Kidney (tissue), 13 donors: ENCODE measurements at regions not wholly inside any gene's neighbourhood (a gene's known extent, or its start where the extent isn't known, plus 50 kb on each side); places are given as distances from the start of the nearest gene placed in this dataset.

Source experiments
- DNase-seq, 5 donors: peaks; one replicate each; pipeline ENCODE4 v3.0.0-alpha.2; 2013 to 2020
- FAIRE-seq: peaks from 2 replicates; lab custom pipeline; 2012; peaks lifted over from hg19 to GRCh38; lab: Jason Lieb, UNC
- H3K27ac ChIP-seq, 2 donors: one replicate each; pipeline ENCODE4 v1.7.0; 2013; ENCODE audit warnings: low read depth in 2 of 2, low read length in 2 of 2, inconsistent platforms in 1 of 2
- H3K27me3 ChIP-seq: one replicate; pipeline ENCODE4 v1.7.1; 2013; ENCODE audit warnings: low read length, inconsistent platforms; ENCODE audit not compliant: control insufficient read depth, insufficient read depth
- H3K36me3 ChIP-seq, 3 donors: one replicate each; pipeline versions ENCODE4 v1.7.0 to v1.7.1; 2013; ENCODE audit warnings: low read length in 3 of 3, control low read depth in 1 of 3, inconsistent platforms in 1 of 3; ENCODE audit not compliant: insufficient read depth in 3 of 3, control insufficient read depth in 2 of 3
- H3K4me1 ChIP-seq, 3 donors: one replicate each; pipeline versions ENCODE4 v1.7.0 to v1.7.1; 2013; ENCODE audit warnings: low read length in 3 of 3, inconsistent platforms in 1 of 3, low read depth in 1 of 3; ENCODE audit not compliant: control insufficient read depth in 2 of 3, insufficient read depth in 2 of 3
- H3K4me3 ChIP-seq, 3 donors: one replicate each; pipeline versions ENCODE4 v1.7.0 to v1.8.1; 2013; ENCODE audit warnings: low read length in 3 of 3, control low read depth in 1 of 3, inconsistent platforms in 1 of 3
- H3K9ac ChIP-seq, 3 donors: one replicate each; pipeline versions ENCODE4 v1.7.0 to v1.7.1; 2013; ENCODE audit warnings: low read length in 3 of 3, control low read depth in 1 of 3, inconsistent platforms in 1 of 3
- H3K9me3 ChIP-seq, 3 donors: one replicate each; pipeline versions ENCODE4 v1.7.0 to v1.7.1; 2013; ENCODE audit warnings: low read length in 3 of 3, control low read depth in 1 of 3, inconsistent platforms in 1 of 3; ENCODE audit not compliant: control insufficient read depth in 2 of 3, insufficient read depth in 1 of 3
- intact Hi-C: fragments of 100-400 bp; cut with DNase I; formaldehyde crosslinking; loops from one replicate; pipeline ENCODE4 v1.11.1; 2022
- TF ChIP-seq, protein P1 (sequence below): IDR thresholded peaks from 3 replicates; pipeline ENCODE4 v1.5.1; 2012; ENCODE audit warnings: mild to moderate bottlenecking, moderate library complexity, borderline replicate concordance; ENCODE audit not compliant: insufficient read depth; ENCODE audit errors: extremely low read depth
- donor health status: control.
- donor health status: control.
- donor health status: control.
- donor health status: control.
- donor health status: control.
- donor health status: DM: yes; HTN: yes; CAD: no.
- donor health status: Normal renal cell carcinoma (clear cell type).

DNA sequence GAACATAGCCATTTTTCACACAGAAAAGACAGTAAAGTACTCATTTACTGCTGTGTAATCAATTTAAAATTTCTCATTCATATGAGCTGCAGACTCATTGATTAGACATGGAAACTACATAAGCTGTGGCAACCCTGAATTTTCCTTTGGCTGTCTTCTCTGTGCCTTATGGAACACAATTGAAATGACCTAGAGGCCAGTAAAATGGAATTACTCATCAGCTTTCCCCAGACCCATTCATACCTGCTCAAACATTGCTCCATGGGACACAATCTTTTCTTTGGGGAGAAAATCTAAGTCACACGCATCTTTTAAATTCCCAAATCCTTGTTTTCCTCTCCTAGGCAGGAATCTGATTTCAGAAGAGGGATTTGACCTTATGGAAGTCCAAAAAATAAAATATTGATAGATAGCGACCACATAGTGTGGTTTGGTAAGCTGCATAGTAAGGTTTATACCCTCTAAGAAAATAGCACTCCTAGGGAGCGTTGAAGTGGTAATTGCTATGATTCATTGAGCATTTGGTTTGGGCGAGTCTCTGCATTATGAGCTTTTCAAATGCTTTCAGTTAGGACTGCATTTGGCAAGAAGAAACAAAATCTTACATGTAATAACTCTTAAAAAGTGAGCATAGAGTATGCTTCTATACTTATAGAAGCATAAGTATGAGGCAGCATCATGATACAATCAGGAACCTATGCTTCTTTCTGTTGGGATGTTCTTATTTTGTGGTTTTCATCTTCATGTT lies 243.4 kb upstream of the GADL1 start:
- Histone ChIP-seq H3K36me3 (no peaks in the 10 kb centered on the region), H3K4me3 (no peak overlapping the region), H3K4me1 (no peaks in the 10 kb centered on the region), H3K27me3 (no peaks in the 10 kb centered on the region), H3K9ac (no peak overlapping the region), H3K9me3 (no peaks in the 10 kb centered on the region), H3K27ac (no peak overlapping the region)
- TF ChIP-seq, protein P1, sequence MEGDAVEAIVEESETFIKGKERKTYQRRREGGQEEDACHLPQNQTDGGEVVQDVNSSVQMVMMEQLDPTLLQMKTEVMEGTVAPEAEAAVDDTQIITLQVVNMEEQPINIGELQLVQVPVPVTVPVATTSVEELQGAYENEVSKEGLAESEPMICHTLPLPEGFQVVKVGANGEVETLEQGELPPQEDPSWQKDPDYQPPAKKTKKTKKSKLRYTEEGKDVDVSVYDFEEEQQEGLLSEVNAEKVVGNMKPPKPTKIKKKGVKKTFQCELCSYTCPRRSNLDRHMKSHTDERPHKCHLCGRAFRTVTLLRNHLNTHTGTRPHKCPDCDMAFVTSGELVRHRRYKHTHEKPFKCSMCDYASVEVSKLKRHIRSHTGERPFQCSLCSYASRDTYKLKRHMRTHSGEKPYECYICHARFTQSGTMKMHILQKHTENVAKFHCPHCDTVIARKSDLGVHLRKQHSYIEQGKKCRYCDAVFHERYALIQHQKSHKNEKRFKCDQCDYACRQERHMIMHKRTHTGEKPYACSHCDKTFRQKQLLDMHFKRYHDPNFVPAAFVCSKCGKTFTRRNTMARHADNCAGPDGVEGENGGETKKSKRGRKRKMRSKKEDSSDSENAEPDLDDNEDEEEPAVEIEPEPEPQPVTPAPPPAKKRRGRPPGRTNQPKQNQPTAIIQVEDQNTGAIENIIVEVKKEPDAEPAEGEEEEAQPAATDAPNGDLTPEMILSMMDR: no peak
- FAIRE-seq (no peak), DNase-seq (no peak)
- intact Hi-C loops: no loop called here

GRCh38 chr3:31140470-31140869 lies 246.0 kb upstream of the GADL1 start:
- Histone ChIP-seq H3K36me3 (no peaks in the 10 kb centered on the region), H3K4me3 (no peak overlapping the region), H3K27me3 (no peaks in the 10 kb centered on the region), H3K9me3 (no peaks in the 10 kb centered on the region), H3K27ac (no peak overlapping the region), H3K9ac (no peak overlapping the region), H3K4me1 (no peaks in the 10 kb centered on the region)
- DNase-seq (no peak), FAIRE-seq (no peak)
- TF ChIP-seq, protein P1: no peak
- intact Hi-C loops: no loop called here

GRCh38 chr3:31142139-31142538 lies 247.7 kb upstream of the GADL1 start:
- Histone ChIP-seq H3K4me3 (no peak overlapping the region), H3K9me3 (no peaks in the 10 kb centered on the region), H3K36me3 (no peaks in the 10 kb centered on the region), H3K27ac (no peak overlapping the region), H3K27me3 (no peaks in the 10 kb centered on the region), H3K9ac (no peak overlapping the region), H3K4me1 (no peaks in the 10 kb centered on the region)
- TF ChIP-seq, protein P1: no peak
- intact Hi-C loops: no loop called here
- DNase-seq (peak in 2 of 5 donors; percentile 49 to 51), FAIRE-seq (no peak)
